T-helper 1 cell (primary cell): ENCODE measurements at regions not wholly inside any gene's neighbourhood (a gene's known extent, or its start where the extent isn't known, plus 50 kb on each side); places are given as distances from the start of the nearest gene placed in this dataset.
"Not testable (repeated sequence)": the region's sequence is repeated elsewhere in the genome, so short reads cannot be mapped to it uniquely, and the experiment has no call there.

Experiments used
- DNase-seq, 5 donors: peaks; one replicate each; pipeline ENCODE4 v3.0.0-alpha.2; 2012 to 2020

- no peak for DNase-seq
These were observed 1139.1 kb downstream of the AACS start for GRCh38 chr12:126204326-126204725.

DNA sequence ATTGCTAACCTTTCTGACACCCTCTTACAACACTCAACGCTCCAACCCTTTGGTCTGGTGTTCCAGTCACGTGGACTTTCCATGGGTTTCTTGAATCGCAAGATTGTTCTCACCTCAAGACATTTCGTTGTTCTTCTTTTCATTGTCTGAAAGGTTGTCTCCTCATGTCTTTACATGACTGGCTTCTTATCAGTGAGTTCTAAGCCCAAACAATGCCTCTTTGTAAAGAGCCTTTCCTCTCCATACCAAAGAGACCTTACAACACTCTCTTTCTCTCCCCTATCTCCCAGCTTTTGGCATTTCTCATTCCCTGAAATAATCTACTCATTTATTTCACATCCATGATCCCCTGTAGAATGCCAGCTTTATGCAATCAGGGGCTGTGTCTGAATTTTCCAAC, 1144.8 kb downstream of the AACS start:
- DNase-seq = no peak

- no peak for DNase-seq
These were observed 1145.2 kb downstream of the AACS start for GRCh38 chr12:126210448-126210847.

- DNase-seq = no peak
These were observed 1147.6 kb downstream of the AACS start for GRCh38 chr12:126212824-126213223.

GRCh38 chr12:126218697-126219096, 1153.5 kb downstream of the AACS start:
- no peak for DNase-seq

- no peak for DNase-seq
These were observed 1153.9 kb downstream of the AACS start for GRCh38 chr12:126219139-126219538.

DNA sequence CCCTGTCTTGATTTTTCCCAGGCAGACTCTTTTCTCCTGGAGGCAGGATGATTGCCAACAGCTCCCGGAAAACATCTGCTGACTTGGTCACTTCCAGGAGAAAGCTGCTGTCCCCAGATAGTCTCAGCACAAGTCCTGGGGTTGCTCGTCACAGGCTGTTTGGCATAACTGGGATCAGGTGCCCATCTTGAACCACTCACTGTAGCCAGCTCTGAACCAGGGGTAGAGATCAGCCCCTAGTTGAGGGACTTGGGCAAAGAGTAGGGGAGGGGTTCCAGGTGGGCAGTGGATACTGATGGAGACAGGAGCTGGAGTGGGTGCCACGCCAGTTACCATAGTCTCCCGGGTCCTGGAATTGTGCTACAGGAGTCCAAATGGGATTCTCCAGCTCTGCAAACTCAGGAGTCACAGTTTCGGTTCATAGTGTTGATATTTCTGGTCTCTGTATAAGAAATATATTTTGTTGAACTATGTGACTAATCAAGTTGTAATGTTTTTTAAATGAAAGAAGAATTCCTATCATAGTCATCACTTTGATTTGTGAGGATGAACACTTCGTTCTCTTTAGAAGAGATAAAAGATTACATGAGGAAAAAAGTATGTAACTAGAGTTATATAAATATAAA, 1154.5 kb downstream of the AACS start:
- no peak for DNase-seq

DNA sequence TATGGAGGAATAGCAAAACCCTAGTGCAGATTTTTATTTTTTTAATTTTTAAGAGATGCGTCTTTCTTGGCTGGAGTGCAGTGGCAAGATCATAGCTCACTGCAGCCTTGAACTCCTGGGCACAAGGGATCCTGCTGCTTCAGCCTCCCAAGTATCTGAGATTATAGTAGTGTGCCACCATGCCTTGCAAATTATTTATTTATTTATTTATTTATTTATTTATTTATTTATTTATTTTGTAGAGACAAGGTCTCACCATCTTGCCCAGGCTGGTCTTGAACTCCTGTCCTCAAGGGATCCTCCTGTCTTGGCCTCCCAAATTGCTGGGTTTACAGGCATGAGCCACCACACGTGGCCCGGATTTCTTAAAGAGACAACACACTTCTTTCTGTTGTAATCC, 1158.8 kb downstream of the AACS start:
- DNase-seq = no peak

- no peak for DNase-seq
These were observed 1163.7 kb downstream of the AACS start for GRCh38 chr12:126228936-126229335.

DNA sequence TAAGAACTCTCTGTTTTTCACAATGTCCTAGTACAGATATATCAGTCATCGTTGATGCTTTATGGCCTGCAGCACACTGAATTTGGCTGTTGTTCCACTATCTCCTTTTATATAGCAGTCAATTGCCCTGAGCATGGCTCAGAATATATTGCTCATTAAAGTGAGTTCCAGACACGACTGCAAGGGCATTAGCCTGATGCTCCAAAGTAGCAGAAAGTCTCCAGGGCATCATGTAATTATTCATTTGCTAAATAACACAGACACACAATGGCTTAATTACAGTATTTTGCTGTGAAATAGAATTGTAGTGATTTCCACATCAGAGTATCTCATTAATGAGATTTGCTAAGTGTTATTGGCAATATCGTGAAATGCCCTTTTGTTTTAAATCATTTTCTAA, 1167.5 kb downstream of the AACS start:
- DNase-seq = no peak

DNA sequence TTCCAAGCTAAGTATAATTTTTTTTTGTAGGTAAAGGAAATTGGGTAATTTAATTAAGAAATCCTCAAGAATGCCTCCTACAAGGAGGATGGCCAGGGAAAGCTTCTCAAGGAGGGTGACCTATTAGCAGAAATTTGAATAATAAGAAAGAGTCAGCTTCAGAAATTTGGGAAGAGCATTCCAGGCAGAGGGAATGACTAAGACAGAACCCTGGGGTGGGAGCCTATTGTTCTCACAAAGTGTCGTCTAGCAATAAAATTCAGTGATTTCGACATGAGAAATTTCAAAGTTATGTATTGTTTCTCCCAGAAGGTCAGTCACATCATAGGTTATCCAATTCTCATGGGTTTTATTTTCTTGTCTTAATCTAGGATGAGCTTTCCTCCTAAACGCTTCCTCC, 1168.4 kb downstream of the AACS start:
- DNase-seq = no peak

GRCh38 chr12:126243814-126244440, 1178.7 kb downstream of the AACS start:
- no peak for DNase-seq

DNA sequence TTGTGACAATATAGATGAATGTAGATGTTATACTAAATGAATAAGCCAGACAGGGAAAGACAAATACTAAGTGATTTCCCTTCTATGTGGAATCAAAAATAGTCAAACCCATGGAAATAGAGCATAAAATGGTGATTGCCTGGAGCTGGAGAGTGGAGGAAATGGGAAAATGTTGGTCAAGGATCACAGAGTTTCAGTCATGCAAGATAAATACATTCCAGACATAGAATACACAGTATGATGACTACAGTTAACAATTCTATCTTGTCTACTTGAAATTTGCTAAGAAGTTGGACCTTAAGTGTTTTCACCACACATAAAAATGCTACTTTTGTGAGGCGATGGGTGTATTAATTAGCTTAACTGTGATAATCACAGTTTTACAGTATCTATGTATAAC, 1182.7 kb downstream of the AACS start:
- no peak for DNase-seq

GRCh38 chr12:126248871-126249403, 1183.7 kb downstream of the AACS start:
- DNase-seq = no peak

DNA sequence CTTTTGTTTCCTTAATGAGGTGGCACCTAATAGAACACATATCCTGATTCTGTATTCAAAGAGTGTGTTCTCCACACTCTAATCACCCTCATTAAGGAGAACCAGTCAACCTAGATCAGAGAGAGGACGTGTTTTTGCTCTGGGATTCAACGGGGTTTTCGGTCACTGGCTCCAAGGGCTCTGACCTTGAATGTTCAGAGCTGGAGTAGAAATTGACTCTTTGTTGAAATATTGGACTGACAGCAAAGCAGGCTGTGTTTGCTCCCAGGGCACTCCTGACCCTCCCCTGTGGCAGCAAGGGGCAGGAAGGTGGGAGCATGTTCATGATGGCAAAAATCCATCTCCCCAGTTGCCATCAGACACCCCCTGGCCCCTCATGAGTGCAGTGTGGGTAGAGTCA, 1193.0 kb downstream of the AACS start:
- DNase-seq = no peak

GRCh38 chr12:126262829-126263228, 1197.6 kb downstream of the AACS start:
- DNase-seq = no peak

- DNase-seq = no peak
These were observed 1203.0 kb downstream of the AACS start for GRCh38 chr12:126268222-126268621.

- no peak for DNase-seq
These were observed 1205.9 kb downstream of the AACS start for GRCh38 chr12:126271159-126271558.

DNA sequence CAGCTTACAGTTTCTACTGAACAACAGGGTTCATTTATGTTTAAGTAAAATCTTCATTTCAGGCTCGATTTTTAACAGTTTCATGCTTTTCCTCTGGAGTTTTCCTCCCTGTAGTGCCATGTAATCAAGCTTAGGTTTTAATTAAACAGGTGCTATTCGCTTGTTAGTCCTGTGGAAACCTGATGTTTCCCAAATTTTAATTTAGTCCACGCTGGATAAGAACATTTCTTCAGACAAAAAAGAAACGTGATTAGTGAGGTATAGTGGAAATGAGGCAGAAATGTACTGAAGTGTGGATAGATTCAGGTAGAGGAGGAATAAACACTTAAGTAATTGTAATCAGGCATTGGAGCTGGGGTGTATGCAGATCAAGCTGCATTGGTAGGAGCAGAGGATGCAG, 1217.5 kb downstream of the AACS start:
- DNase-seq = no peak

DNA sequence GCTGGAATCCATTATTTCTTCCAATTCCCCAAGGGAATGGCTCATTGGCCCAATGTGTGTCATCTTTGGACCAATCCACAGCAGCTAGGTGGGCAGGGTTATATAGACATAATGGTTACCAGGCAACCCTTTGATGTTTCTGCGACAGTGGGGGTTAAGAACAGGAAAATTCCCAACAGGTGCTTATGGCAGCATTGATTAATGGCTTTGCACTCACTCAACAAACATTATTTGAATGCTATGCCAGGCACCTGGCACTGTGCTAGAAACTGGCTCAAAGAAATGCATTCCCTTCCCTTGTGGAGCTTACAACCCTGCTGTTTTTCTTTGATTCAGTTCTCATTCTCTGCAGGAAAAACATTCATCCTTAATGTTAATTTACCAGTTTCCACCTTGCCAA, 1221.0 kb downstream of the AACS start:
- DNase-seq = no peak

GRCh38 chr12:126290456-126290855, 1225.2 kb downstream of the AACS start:
- DNase-seq = no peak

GRCh38 chr12:126291987-126292386, 1226.8 kb downstream of the AACS start:
- DNase-seq = not testable (repeated sequence)

DNA sequence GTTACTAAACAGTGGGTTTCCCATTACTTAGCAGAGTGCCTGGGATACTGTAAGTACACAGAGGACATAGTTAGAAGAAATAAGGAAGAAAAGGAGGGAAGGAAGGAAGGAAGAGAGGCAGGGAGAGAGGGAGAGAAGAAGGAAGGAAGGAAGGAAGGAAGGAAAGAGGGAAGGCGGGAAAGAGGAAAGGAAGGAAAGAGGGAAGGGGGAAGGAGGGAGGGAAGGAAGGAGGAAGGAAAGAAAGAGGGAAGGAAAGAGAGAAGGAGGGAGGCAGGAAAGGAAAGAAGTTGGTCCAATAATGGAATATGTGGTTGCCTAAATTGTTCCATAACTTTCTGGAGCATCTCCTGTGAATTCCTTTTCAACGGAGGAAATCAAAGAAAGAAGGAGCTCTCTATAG, 1230.4 kb downstream of the AACS start:
- no peak for DNase-seq

GRCh38 chr12:126309278-126309677, 1244.0 kb downstream of the AACS start:
- no peak for DNase-seq

DNA sequence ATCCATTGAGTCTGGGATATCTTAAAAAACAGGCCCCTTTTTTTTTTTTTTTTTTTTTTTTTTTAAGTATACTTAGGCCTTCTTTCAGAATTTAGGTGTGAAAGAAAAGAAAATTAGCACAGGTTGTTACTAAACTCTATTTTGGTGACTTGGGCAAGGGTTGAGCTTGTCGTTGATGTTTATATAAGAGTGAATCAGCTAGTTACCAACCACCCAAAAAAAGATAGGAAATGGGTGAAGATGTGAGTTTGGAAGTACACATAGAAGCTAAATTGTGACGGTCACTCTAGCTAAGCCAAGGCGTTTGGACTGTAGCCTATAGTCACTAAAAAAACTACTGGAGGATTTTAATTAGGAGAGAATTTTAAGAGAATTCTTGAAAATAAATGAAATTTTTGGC, 1247.2 kb downstream of the AACS start:
- no peak for DNase-seq
